ENCODE measurements at regions not wholly inside any gene's neighbourhood (a gene's known extent, or its start where the extent isn't known, plus 50 kb on each side); places are given as distances from the start of the nearest gene placed in this dataset.

GRCh38 chr2:18781541-18782280, 192.3 kb upstream of the NT5C1B start:
- DNase-seq (ENCODE audit: low read depth): no peak
- H3K4me3 ChIP-seq (ENCODE audit: low read depth, low read length): no peak overlapping the region
- TF ChIP-seq CTCF (IDR thresholded peaks at IDR 0.05; ENCODE audit: control insufficient read depth, extremely low read depth, insufficient read depth): no peak

- no peak for DNase-seq (ENCODE audit: low read depth)
- no peak for TF ChIP-seq CTCF (IDR thresholded peaks at IDR 0.05; ENCODE audit: control insufficient read depth, extremely low read depth, insufficient read depth)
- no peak overlapping the region for H3K4me3 ChIP-seq (ENCODE audit: low read depth, low read length)
Measured at GRCh38 chr2:18777250-18777812, 188.0 kb upstream of the NT5C1B start.

GRCh38 chr2:18771212-18771611, 181.8 kb upstream of the NT5C1B start:
- DNase-seq (ENCODE audit: low read depth): no peak
- TF ChIP-seq CTCF (IDR thresholded peaks at IDR 0.05; ENCODE audit: control insufficient read depth, extremely low read depth, insufficient read depth): no peak
- no peak overlapping the region for H3K4me3 ChIP-seq (ENCODE audit: low read depth, low read length)

- DNase-seq (ENCODE audit: low read depth): no peak
- no peak for TF ChIP-seq CTCF (IDR thresholded peaks at IDR 0.05; ENCODE audit: control insufficient read depth, extremely low read depth, insufficient read depth)
- H3K4me3 ChIP-seq (ENCODE audit: low read depth, low read length): no peak overlapping the region
Measured at GRCh38 chr2:18763338-18763737, 174.0 kb upstream of the NT5C1B start.

- no peak overlapping the region for H3K4me3 ChIP-seq (ENCODE audit: low read depth, low read length)
- DNase-seq (ENCODE audit: low read depth): no peak
- TF ChIP-seq CTCF (IDR thresholded peaks at IDR 0.05; ENCODE audit: control insufficient read depth, extremely low read depth, insufficient read depth): no peak
Measured at GRCh38 chr2:18762667-18763066, 173.3 kb upstream of the NT5C1B start.

- DNase-seq (ENCODE audit: low read depth): no peak
- no peak overlapping the region for H3K4me3 ChIP-seq (ENCODE audit: low read depth, low read length)
- no peak for TF ChIP-seq CTCF (IDR thresholded peaks at IDR 0.05; ENCODE audit: control insufficient read depth, extremely low read depth, insufficient read depth)
Measured at GRCh38 chr2:18754286-18754685, 164.9 kb upstream of the NT5C1B start.

GRCh38 chr2:18753722-18754121, 164.4 kb upstream of the NT5C1B start:
- no peak for TF ChIP-seq CTCF (IDR thresholded peaks at IDR 0.05; ENCODE audit: control insufficient read depth, extremely low read depth, insufficient read depth)
- DNase-seq (ENCODE audit: low read depth): no peak
- no peak overlapping the region for H3K4me3 ChIP-seq (ENCODE audit: low read depth, low read length)
